ENCODE measurements at regions not wholly inside any gene's neighbourhood (a gene's known extent, or its start where the extent isn't known, plus 50 kb on each side); places are given as distances from the start of the nearest gene placed in this dataset.

- Histone ChIP-seq H3K79me1 (ENCODE audit: low read depth, low read length) (no peaks in the 10 kb centered on the region), H3K4me1 (ENCODE audit: control insufficient read depth in 2 of 2, insufficient read depth in 1 of 2, low read depth in 1 of 2, low read length in 2 of 2) (peaks cover 3 to 7% of the 10 kb centered on the region in 2 donors), H3K9ac (ENCODE audit: low read depth, low read length, poor library complexity) (no peak overlapping the region), H4K91ac (ENCODE audit: low read depth, low read length, poor library complexity) (no peak overlapping the region), H2BK5ac (ENCODE audit: low read length) (no peak overlapping the region), H2AK5ac (ENCODE audit: low read depth, low read length) (no peak overlapping the region), H2BK120ac (ENCODE audit: low read depth, low read length) (no peak overlapping the region), H3K4ac (ENCODE audit: low read length) (no peak overlapping the region), H3K36me3 (replicated peaks in 1 of 2; ENCODE audit: control insufficient read depth in 2 of 2, insufficient read depth in 2 of 2, low read length in 2 of 2) (no peaks in the 10 kb centered on the region), H4K8ac (ENCODE audit: low read depth, low read length) (no peak overlapping the region), H3K27me3 (ENCODE audit: control insufficient read depth in 3 of 3, insufficient read depth in 3 of 3, low read depth in 1 of 3, low read length in 3 of 3) (no peaks in the 10 kb centered on the region), H2BK15ac (ENCODE audit: low read length) (no peak overlapping the region), H2BK12ac (ENCODE audit: low read length) (no peak overlapping the region), H3K14ac (ENCODE audit: low read length) (no peak overlapping the region), H3K27ac (replicated peaks; ENCODE audit: low read length) (no peak overlapping the region), H2AFZ (ENCODE audit: low read length) (peak overlapping the region; percentile 44), H3K18ac (ENCODE audit: low read length) (peak overlapping the region; percentile 1), H3K23ac (ENCODE audit: low read depth, low read length, poor library complexity) (no peak overlapping the region), H3K9me3 (replicated peaks in 1 of 2; ENCODE audit: control insufficient read depth in 2 of 2, insufficient read depth in 1 of 2, low read depth in 1 of 2, low read length in 2 of 2) (peaks cover 8 to 30% of the 10 kb centered on the region in 2 donors), H3K4me3 (ENCODE audit: low read length in 2 of 2) (no peak overlapping the region), H3K4me2 (ENCODE audit: insufficient read depth, low read length, poor library complexity, severe bottlenecking) (no peak overlapping the region)
- no CpG with 5 or more reads among the region's 5 CpGs for WGBS, 2 donors (ENCODE audit: extremely low coverage in 2 of 2, insufficient read length in 2 of 2, insufficient replicate concordance in 1 of 2)
- no peak for DNase-seq (ENCODE audit: low spot score)
Measured at GRCh38 chr1:244303610-244303969, 148.1 kb downstream of the ADSS2 start.

GRCh38 chr1:244304156-244304555 lies 147.6 kb downstream of the ADSS2 start:
- Histone ChIP-seq H4K91ac (ENCODE audit: low read depth, low read length, poor library complexity) (no peak overlapping the region), H3K27me3 (ENCODE audit: control insufficient read depth in 3 of 3, insufficient read depth in 3 of 3, low read depth in 1 of 3, low read length in 3 of 3) (no peaks in the 10 kb centered on the region), H3K4ac (ENCODE audit: low read length) (no peak overlapping the region), H3K79me1 (ENCODE audit: low read depth, low read length) (no peaks in the 10 kb centered on the region), H3K4me3 (ENCODE audit: low read length in 2 of 2) (no peak overlapping the region), H3K36me3 (replicated peaks in 1 of 2; ENCODE audit: control insufficient read depth in 2 of 2, insufficient read depth in 2 of 2, low read length in 2 of 2) (no peaks in the 10 kb centered on the region), H3K9ac (ENCODE audit: low read depth, low read length, poor library complexity) (no peak overlapping the region), H2BK15ac (ENCODE audit: low read length) (no peak overlapping the region), H2BK12ac (ENCODE audit: low read length) (no peak overlapping the region), H3K4me1 (ENCODE audit: control insufficient read depth in 2 of 2, insufficient read depth in 1 of 2, low read depth in 1 of 2, low read length in 2 of 2) (peaks cover 3 to 6% of the 10 kb centered on the region in 2 donors), H3K4me2 (ENCODE audit: insufficient read depth, low read length, poor library complexity, severe bottlenecking) (no peak overlapping the region), H3K9me3 (replicated peaks in 1 of 2; ENCODE audit: control insufficient read depth in 2 of 2, insufficient read depth in 1 of 2, low read depth in 1 of 2, low read length in 2 of 2) (peaks cover 9 to 35% of the 10 kb centered on the region in 2 donors), H4K8ac (ENCODE audit: low read depth, low read length) (no peak overlapping the region), H3K14ac (ENCODE audit: low read length) (no peak overlapping the region), H3K18ac (ENCODE audit: low read length) (peak overlapping the region; percentile 1), H3K23ac (ENCODE audit: low read depth, low read length, poor library complexity) (no peak overlapping the region), H2AK5ac (ENCODE audit: low read depth, low read length) (no peak overlapping the region), H2BK120ac (ENCODE audit: low read depth, low read length) (no peak overlapping the region), H2AFZ (ENCODE audit: low read length) (peak overlapping the region; percentile 44), H2BK5ac (ENCODE audit: low read length) (no peak overlapping the region), H3K27ac (replicated peaks; ENCODE audit: low read length) (no peak overlapping the region)
- no peak for DNase-seq (ENCODE audit: low spot score)
- WGBS, 2 donors (ENCODE audit: extremely low coverage in 2 of 2, insufficient read length in 2 of 2, insufficient replicate concordance in 1 of 2), result no CpG with 5 or more reads among the region's 11 CpGs

GRCh38 chr1:244304656-244305055 lies 147.1 kb downstream of the ADSS2 start:
- H2BK15ac ChIP-seq (ENCODE audit: low read length), result no peak overlapping the region
- H2AK5ac ChIP-seq (ENCODE audit: low read depth, low read length), result no peak overlapping the region
- H3K14ac ChIP-seq (ENCODE audit: low read length), result no peak overlapping the region
- no peak overlapping the region for H3K4me2 ChIP-seq (ENCODE audit: insufficient read depth, low read length, poor library complexity, severe bottlenecking)
- no peak overlapping the region for H2BK5ac ChIP-seq (ENCODE audit: low read length)
- no peak overlapping the region for H3K18ac ChIP-seq (ENCODE audit: low read length)
- H3K27ac ChIP-seq (replicated peaks; ENCODE audit: low read length), result no peak overlapping the region
- H3K23ac ChIP-seq (ENCODE audit: low read depth, low read length, poor library complexity), result no peak overlapping the region
- no peaks in the 10 kb centered on the region for H3K36me3 ChIP-seq (replicated peaks in 1 of 2; ENCODE audit: control insufficient read depth in 2 of 2, insufficient read depth in 2 of 2, low read length in 2 of 2)
- no peak overlapping the region for H3K4ac ChIP-seq (ENCODE audit: low read length)
- no CpG with 5 or more reads among the region's 3 CpGs for WGBS, 2 donors (ENCODE audit: extremely low coverage in 2 of 2, insufficient read length in 2 of 2, insufficient replicate concordance in 1 of 2)
- H3K9me3 ChIP-seq (replicated peaks in 1 of 2; ENCODE audit: control insufficient read depth in 2 of 2, insufficient read depth in 1 of 2, low read depth in 1 of 2, low read length in 2 of 2), result peaks cover 9 to 35% of the 10 kb centered on the region in 2 donors
- no peaks in the 10 kb centered on the region for H3K27me3 ChIP-seq (ENCODE audit: control insufficient read depth in 3 of 3, insufficient read depth in 3 of 3, low read depth in 1 of 3, low read length in 3 of 3)
- H2BK120ac ChIP-seq (ENCODE audit: low read depth, low read length), result no peak overlapping the region
- DNase-seq (ENCODE audit: low spot score), result no peak
- peaks cover 3 to 4% of the 10 kb centered on the region in 2 donors for H3K4me1 ChIP-seq (ENCODE audit: control insufficient read depth in 2 of 2, insufficient read depth in 1 of 2, low read depth in 1 of 2, low read length in 2 of 2)
- no peak overlapping the region for H3K4me3 ChIP-seq (ENCODE audit: low read length in 2 of 2)
- no peaks in the 10 kb centered on the region for H3K79me1 ChIP-seq (ENCODE audit: low read depth, low read length)
- no peak overlapping the region for H4K8ac ChIP-seq (ENCODE audit: low read depth, low read length)
- H2BK12ac ChIP-seq (ENCODE audit: low read length), result no peak overlapping the region
- no peak overlapping the region for H3K9ac ChIP-seq (ENCODE audit: low read depth, low read length, poor library complexity)
- no peak overlapping the region for H4K91ac ChIP-seq (ENCODE audit: low read depth, low read length, poor library complexity)
- H2AFZ ChIP-seq (ENCODE audit: low read length), result no peak overlapping the region

DNA sequence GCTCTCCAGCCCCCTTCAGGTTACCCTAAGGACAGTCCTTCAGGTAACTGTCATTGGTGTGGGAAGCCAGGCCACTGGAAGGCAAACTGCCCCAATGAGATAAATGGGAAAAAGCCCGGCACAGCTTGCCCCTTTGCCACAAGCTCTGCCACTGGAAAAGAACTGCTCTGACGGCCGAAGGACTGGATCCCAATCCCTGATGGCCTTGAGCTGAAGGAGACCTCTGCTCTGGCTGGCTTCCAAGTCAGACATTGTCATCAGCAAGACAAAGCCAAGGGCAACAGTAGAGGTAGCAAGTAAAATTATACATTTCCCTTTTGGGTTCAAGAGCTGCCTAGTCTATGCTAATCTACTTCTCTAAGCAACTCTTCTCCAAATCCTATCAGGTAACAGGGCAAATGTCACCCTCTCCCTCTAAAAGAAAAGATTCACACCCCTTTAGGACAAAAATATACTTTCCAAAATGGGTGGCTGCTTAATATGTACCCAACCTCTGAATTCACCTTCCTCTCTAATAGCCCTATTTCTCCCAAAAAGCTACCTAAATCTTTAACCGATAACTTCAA lies 145.8 kb downstream of the ADSS2 start:
- Histone ChIP-seq H4K8ac (ENCODE audit: low read depth, low read length) (no peak overlapping the region), H3K4ac (ENCODE audit: low read length) (no peak overlapping the region), H2BK12ac (ENCODE audit: low read length) (no peak overlapping the region), H3K36me3 (replicated peaks in 1 of 2; ENCODE audit: control insufficient read depth in 2 of 2, insufficient read depth in 2 of 2, low read length in 2 of 2) (no peaks in the 10 kb centered on the region), H3K23ac (ENCODE audit: low read depth, low read length, poor library complexity) (no peak overlapping the region), H3K27ac (replicated peaks; ENCODE audit: low read length) (no peak overlapping the region), H3K18ac (ENCODE audit: low read length) (no peak overlapping the region), H3K79me1 (ENCODE audit: low read depth, low read length) (no peaks in the 10 kb centered on the region), H2AK5ac (ENCODE audit: low read depth, low read length) (no peak overlapping the region), H3K14ac (ENCODE audit: low read length) (no peak overlapping the region), H3K9me3 (replicated peaks in 1 of 2; ENCODE audit: control insufficient read depth in 2 of 2, insufficient read depth in 1 of 2, low read depth in 1 of 2, low read length in 2 of 2) (peaks cover 9 to 35% of the 10 kb centered on the region in 2 donors), H3K4me3 (ENCODE audit: low read length in 2 of 2) (no peak overlapping the region), H3K27me3 (ENCODE audit: control insufficient read depth in 3 of 3, insufficient read depth in 3 of 3, low read depth in 1 of 3, low read length in 3 of 3) (no peaks in the 10 kb centered on the region), H3K9ac (ENCODE audit: low read depth, low read length, poor library complexity) (no peak overlapping the region), H2BK15ac (ENCODE audit: low read length) (no peak overlapping the region), H4K91ac (ENCODE audit: low read depth, low read length, poor library complexity) (no peak overlapping the region), H2BK120ac (ENCODE audit: low read depth, low read length) (no peak overlapping the region), H3K4me1 (ENCODE audit: control insufficient read depth in 2 of 2, insufficient read depth in 1 of 2, low read depth in 1 of 2, low read length in 2 of 2) (peaks cover 3 to 4% of the 10 kb centered on the region in 2 donors), H2AFZ (ENCODE audit: low read length) (no peak overlapping the region), H3K4me2 (ENCODE audit: insufficient read depth, low read length, poor library complexity, severe bottlenecking) (no peak overlapping the region), H2BK5ac (ENCODE audit: low read length) (no peak overlapping the region)
- WGBS, 2 donors (ENCODE audit: extremely low coverage in 2 of 2, insufficient read length in 2 of 2, insufficient replicate concordance in 1 of 2), result no CpG with 5 or more reads among the region's 4 CpGs
- DNase-seq (ENCODE audit: low spot score), result no peak
